ENCODE measurements at regions not wholly inside any gene's neighbourhood (a gene's known extent, or its start where the extent isn't known, plus 50 kb on each side); places are given as distances from the start of the nearest gene placed in this dataset.
"Not testable (repeated sequence)": the region's sequence is repeated elsewhere in the genome, so short reads cannot be mapped to it uniquely, and the experiment has no call there.

GRCh38 chr10:131553581-131553980 is 242.1 kb upstream of the TCERG1L start:
- TF ChIP-seq CTCF (conservative IDR thresholded peaks at IDR 0.05; ENCODE audit: low read depth): no peak
- DNase-seq (ENCODE audit: low spot score): no peak
- ChIA-PET POLR2A (ENCODE audit: low non-redundant PET) (no interaction called here), CTCF (no interaction called here)
- H3K27ac ChIP-seq: no peak overlapping the region

- CTCF ChIA-PET: no interaction called here
- POLR2A ChIA-PET (ENCODE audit: low non-redundant PET): no interaction called here
- no peak for DNase-seq (ENCODE audit: low spot score)
- H3K27ac ChIP-seq: no peak overlapping the region
- TF ChIP-seq CTCF (conservative IDR thresholded peaks at IDR 0.05; ENCODE audit: low read depth): no peak
Observed at GRCh38 chr10:131554821-131555220, 243.3 kb upstream of the TCERG1L start.

DNA sequence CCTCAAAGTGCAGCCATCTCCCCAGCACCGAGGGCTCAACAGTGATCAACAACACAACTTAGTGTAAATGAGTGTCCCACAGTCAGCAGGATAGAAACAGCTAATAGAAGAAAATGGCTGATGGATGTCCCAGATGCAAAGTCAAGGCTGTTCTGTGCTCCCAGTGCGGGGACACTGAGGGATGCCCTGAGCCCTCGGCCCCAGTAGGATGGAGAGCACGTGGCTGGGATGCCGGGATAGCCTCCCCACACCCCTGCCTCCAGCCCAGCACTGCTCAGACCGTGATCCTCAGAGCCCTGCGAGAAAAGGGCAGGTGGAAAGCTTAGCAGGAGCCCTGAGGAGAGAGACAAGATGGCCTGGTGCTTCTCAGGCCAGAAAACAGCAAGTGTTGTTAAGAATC is 243.9 kb upstream of the TCERG1L start:
- POLR2A ChIA-PET (ENCODE audit: low non-redundant PET): no interaction called here
- no peak for TF ChIP-seq CTCF (conservative IDR thresholded peaks at IDR 0.05; ENCODE audit: low read depth)
- no peak for DNase-seq (ENCODE audit: low spot score)
- CTCF ChIA-PET: no interaction called here
- H3K27ac ChIP-seq: no peak overlapping the region

DNA sequence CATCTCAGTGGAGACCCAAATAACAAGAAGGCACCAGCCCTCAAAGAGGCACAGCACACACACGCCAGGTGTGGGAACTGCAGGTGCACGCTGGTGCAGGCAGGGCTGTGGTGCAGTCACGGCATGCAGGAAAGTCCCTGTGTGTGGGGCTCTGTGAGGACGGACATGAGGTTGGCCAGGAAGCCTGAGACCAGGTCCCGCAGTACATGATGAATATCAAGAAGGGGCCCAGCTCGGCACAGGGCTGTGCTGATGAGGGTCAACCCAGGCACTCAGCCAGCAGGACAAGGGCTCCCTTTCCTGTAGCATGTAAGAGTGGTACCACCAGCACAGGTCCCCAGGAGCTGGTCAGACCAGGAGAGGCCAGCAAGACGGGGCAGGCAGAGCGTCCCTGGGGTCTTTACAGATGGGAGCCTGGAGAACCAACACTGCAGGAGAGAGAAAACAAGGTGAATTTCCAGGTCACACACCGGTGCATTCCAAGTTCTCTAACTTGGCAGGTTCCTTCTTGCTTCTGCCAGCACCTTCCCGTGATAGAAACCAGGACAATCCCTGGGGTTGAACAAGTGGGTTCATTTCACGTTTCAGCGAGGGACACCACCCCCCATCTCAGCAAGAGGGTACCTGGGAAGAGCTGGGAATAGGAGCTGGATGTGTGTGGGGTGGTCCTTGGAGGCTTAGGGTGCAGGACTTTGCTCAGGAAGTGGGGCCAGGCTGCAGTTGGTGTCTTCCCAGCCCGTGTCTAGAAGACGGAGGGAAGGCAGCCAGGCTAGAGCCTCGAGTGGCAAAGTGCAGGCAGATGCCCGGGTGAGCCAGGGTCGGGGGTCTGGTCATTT is 244.8 kb upstream of the TCERG1L start:
- no peak overlapping the region for H3K27ac ChIP-seq
- CTCF ChIA-PET: interaction anchor here (0.5 to 0.6 kb wide), 2 partner anchors 75 to 771 kb away, joined by 3 read pairs; no protein-coding TSS in a partner anchor
- POLR2A ChIA-PET (ENCODE audit: low non-redundant PET): no interaction called here
- TF ChIP-seq CTCF (conservative IDR thresholded peaks at IDR 0.05; ENCODE audit: low read depth): no peak
- DNase-seq (ENCODE audit: low spot score): no peak

DNA sequence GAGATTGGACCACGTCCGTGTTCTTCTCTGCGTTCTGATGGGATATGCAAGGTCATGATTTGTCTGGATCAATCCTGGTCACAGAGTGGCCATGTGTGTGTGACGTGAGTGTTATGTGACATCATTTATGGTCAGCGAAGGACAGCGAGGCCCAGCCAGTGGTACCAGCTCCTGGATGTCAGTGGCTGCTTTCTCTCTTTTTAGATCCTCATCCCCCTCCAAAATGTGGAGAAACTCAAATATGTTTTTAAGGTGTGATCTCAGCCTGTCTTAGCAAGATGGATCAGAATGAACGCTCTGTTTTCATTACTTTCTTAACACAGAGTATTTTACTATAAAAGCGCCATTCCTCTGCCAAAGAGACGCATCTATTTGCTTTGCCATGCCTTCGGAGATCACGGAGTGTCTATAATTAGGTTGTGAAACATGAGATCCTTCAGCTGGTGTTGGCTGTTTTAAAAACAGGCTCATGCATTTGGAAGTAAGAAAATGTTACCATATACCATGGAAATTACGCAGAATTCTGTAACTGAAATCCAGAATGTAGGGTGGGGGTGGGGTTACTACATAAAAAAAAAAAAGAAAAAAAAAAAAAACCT is 245.5 kb upstream of the TCERG1L start:
- CTCF ChIA-PET: interaction anchor here (0.6 kb wide), 1 partner anchor 772 kb away, joined by 3 read pairs; no protein-coding TSS in a partner anchor
- no peak for DNase-seq (ENCODE audit: low spot score)
- TF ChIP-seq CTCF (conservative IDR thresholded peaks at IDR 0.05; ENCODE audit: low read depth): no peak
- POLR2A ChIA-PET (ENCODE audit: low non-redundant PET): no interaction called here
- H3K27ac ChIP-seq: no peak overlapping the region

- H3K27ac ChIP-seq; DNase-seq (ENCODE audit: low spot score); POLR2A ChIA-PET (ENCODE audit: low non-redundant PET); CTCF ChIA-PET: not testable (repeated sequence)
Observed at GRCh38 chr10:131557956-131558355, 246.4 kb upstream of the TCERG1L start.

- no peak overlapping the region for H3K27ac ChIP-seq
- POLR2A ChIA-PET (ENCODE audit: low non-redundant PET): no interaction called here
- DNase-seq (ENCODE audit: low spot score): no peak
- no peak for TF ChIP-seq CTCF (conservative IDR thresholded peaks at IDR 0.05; ENCODE audit: low read depth)
- CTCF ChIA-PET: interaction anchor here (0.8 kb wide), 1 partner anchor 14 kb away, joined by 3 read pairs; no protein-coding TSS in a partner anchor
Observed at GRCh38 chr10:131559450-131559911, 248.0 kb upstream of the TCERG1L start.
